BE2C (cell line): ENCODE measurements at regions not wholly inside any gene's neighbourhood (a gene's known extent, or its start where the extent isn't known, plus 50 kb on each side); places are given as distances from the start of the nearest gene placed in this dataset.

Experiments
- DNase-seq: peaks from one replicate; pipeline ENCODE4 v3.0.0-alpha.2; 2020
- H3K27me3 ChIP-seq: fragments of 250-450 bp; sonication (Bioruptor Pico); 2 replicates; pipeline ENCODE4 v1.5.1; 2020; ENCODE audit warnings: mild to moderate bottlenecking
- H3K36me3 ChIP-seq: fragments of 250-450 bp; sonication (Bioruptor Pico); 2 replicates; pipeline ENCODE4 v1.5.1; 2020; ENCODE audit warnings: mild to moderate bottlenecking
- H3K4me1 ChIP-seq: fragments of 250-450 bp; sonication (Bioruptor Pico); 2 replicates; pipeline ENCODE4 v1.5.1; 2020
- H3K4me3 ChIP-seq: 2 replicates; pipeline ENCODE4 v1.5.1; 2011; ENCODE audit warnings: low read depth, low read length
- H3K9me3 ChIP-seq: fragments of 250-450 bp; sonication (Bioruptor Pico); 2 replicates; pipeline ENCODE4 v1.5.1; 2020
- CTCF ChIP-seq: IDR thresholded peaks from 2 replicates; pipeline ENCODE4 v1.5.1; 2012; ENCODE audit warnings: mild to moderate bottlenecking, low read depth, low read length

GRCh38 chr12:113724794-113725556, 241.2 kb downstream of the RBM19 start:
- Histone ChIP-seq H3K27me3 (peaks cover 15% of the 10 kb centered on the region), H3K4me3 (no peak overlapping the region), H3K4me1 (no peaks in the 10 kb centered on the region), H3K36me3 (no peaks in the 10 kb centered on the region), H3K9me3 (no peaks in the 10 kb centered on the region)
- TF ChIP-seq CTCF, result no peak
- DNase-seq, result no peak

- H3K27me3 ChIP-seq, result peaks cover 15% of the 10 kb centered on the region
- H3K9me3 ChIP-seq, result no peaks in the 10 kb centered on the region
- no peak for TF ChIP-seq CTCF
- no peak for DNase-seq
- no peaks in the 10 kb centered on the region for H3K4me1 ChIP-seq
- H3K4me3 ChIP-seq, result no peak overlapping the region
- H3K36me3 ChIP-seq, result no peaks in the 10 kb centered on the region
Observed at GRCh38 chr12:113723631-113724030, 242.5 kb downstream of the RBM19 start.

- H3K9me3 ChIP-seq, result no peaks in the 10 kb centered on the region
- H3K4me3 ChIP-seq, result no peak overlapping the region
- peaks cover 15% of the 10 kb centered on the region for H3K27me3 ChIP-seq
- DNase-seq, result no peak
- no peaks in the 10 kb centered on the region for H3K4me1 ChIP-seq
- no peaks in the 10 kb centered on the region for H3K36me3 ChIP-seq
- no peak for TF ChIP-seq CTCF
Observed at GRCh38 chr12:113722747-113723146, 243.4 kb downstream of the RBM19 start.

- DNase-seq, result no peak
- Histone ChIP-seq H3K36me3 (no peaks in the 10 kb centered on the region), H3K4me1 (no peaks in the 10 kb centered on the region), H3K4me3 (no peak overlapping the region), H3K9me3 (no peaks in the 10 kb centered on the region), H3K27me3 (peaks cover 15% of the 10 kb centered on the region)
- TF ChIP-seq CTCF, result no peak
Observed at GRCh38 chr12:113720629-113721028, 245.5 kb downstream of the RBM19 start.

- H3K27me3 ChIP-seq, result peaks cover 12% of the 10 kb centered on the region
- no peak for DNase-seq
- H3K9me3 ChIP-seq, result no peaks in the 10 kb centered on the region
- H3K4me1 ChIP-seq, result no peaks in the 10 kb centered on the region
- H3K4me3 ChIP-seq, result no peak overlapping the region
- no peak for TF ChIP-seq CTCF
- no peaks in the 10 kb centered on the region for H3K36me3 ChIP-seq
Observed at GRCh38 chr12:113719911-113720591, 246.1 kb downstream of the RBM19 start.

GRCh38 chr12:113713156-113713555, 241.5 kb upstream of the LHX5 start:
- H3K9me3 ChIP-seq, result 0 out of 2 replicates have a peak, but pooled peaks cover 3% of the 10 kb centered on the region
- no peaks in the 10 kb centered on the region for H3K4me1 ChIP-seq
- no peaks in the 10 kb centered on the region for H3K36me3 ChIP-seq
- no peak for TF ChIP-seq CTCF
- peaks cover 10% of the 10 kb centered on the region for H3K27me3 ChIP-seq
- no peak overlapping the region for H3K4me3 ChIP-seq
- no peak for DNase-seq
